ENCODE measurements at regions not wholly inside any gene's neighbourhood (a gene's known extent, or its start where the extent isn't known, plus 50 kb on each side); places are given as distances from the start of the nearest gene placed in this dataset.
"Not testable (repeated sequence)": the region's sequence is repeated elsewhere in the genome, so short reads cannot be mapped to it uniquely, and the experiment has no call there.

DNA sequence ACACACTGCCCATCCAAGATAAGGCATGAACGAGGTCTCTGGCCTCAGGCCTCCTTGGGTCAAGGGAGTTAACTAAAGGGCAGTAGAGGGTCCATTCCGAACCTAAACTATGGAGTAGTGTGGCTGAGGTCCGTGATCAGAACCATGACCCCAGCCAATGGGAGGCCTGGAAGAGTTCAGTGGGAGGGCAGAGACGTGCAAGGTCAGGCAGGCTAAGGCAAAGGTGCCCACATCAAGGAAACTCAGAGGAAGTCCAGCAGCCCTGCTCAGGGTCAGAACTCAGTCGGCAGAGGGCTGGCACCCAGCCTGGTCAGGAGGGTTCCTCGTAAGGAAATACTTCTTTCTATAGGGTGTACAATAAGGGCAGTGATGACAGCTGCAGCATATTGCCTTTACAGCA, 152.2 kb downstream of the SOD2 start:
- ChIA-PET CTCF (ENCODE audit: unreplicated experiment) (interaction anchor here (1.0 to 1.4 kb wide), 2 partner anchors 54 to 58 kb away, joined by 3 to 4 read pairs; no protein-coding TSS in a partner anchor), POLR2A (interaction anchor here (0.6 to 1.1 kb wide), 2 partner anchors 19 to 51 kb away, joined by 4 to 5 read pairs; no protein-coding TSS in a partner anchor)
- Histone ChIP-seq H4K20me1 (ENCODE audit: insufficient read depth, low read length) (no peaks in the 10 kb centered on the region), H3K27ac (ENCODE audit: low read depth, low read length, poor library complexity, severe bottlenecking) (no peak overlapping the region), H3K4me2 (ENCODE audit: low read length) (no peak overlapping the region), H3K79me2 (ENCODE audit: insufficient read depth, low read depth, low read length) (no peaks in the 10 kb centered on the region), H3K9me3 (ENCODE audit: low read length) (no peaks in the 10 kb centered on the region), H2AFZ (ENCODE audit: low read length) (no peak overlapping the region), H3K4me3 (ENCODE audit: low read depth, low read length, poor library complexity, severe bottlenecking) (no peak overlapping the region), H3K9me2 (ENCODE audit: insufficient read depth, low read length) (no peaks in the 10 kb centered on the region), H3K36me3 (ENCODE audit: insufficient read depth, low read length) (no peaks in the 10 kb centered on the region), H3K4me1 (ENCODE audit: insufficient read depth, low read length, poor library complexity, severe bottlenecking) (no peaks in the 10 kb centered on the region)
- intact Hi-C loops (cut with micrococcal nuclease; ENCODE audit: unreplicated experiment), result no loop called here
- no TSS peak for BruUV-seq (replicated peaks)
- no peak for TF ChIP-seq EZH2phosphoT487 (IDR thresholded peaks at IDR 0.05; ENCODE audit: borderline replicate concordance, low read depth, low read length)
- TF ChIP-seq, protein P1, sequence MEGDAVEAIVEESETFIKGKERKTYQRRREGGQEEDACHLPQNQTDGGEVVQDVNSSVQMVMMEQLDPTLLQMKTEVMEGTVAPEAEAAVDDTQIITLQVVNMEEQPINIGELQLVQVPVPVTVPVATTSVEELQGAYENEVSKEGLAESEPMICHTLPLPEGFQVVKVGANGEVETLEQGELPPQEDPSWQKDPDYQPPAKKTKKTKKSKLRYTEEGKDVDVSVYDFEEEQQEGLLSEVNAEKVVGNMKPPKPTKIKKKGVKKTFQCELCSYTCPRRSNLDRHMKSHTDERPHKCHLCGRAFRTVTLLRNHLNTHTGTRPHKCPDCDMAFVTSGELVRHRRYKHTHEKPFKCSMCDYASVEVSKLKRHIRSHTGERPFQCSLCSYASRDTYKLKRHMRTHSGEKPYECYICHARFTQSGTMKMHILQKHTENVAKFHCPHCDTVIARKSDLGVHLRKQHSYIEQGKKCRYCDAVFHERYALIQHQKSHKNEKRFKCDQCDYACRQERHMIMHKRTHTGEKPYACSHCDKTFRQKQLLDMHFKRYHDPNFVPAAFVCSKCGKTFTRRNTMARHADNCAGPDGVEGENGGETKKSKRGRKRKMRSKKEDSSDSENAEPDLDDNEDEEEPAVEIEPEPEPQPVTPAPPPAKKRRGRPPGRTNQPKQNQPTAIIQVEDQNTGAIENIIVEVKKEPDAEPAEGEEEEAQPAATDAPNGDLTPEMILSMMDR (conservative IDR thresholded peaks at IDR 0.05; ENCODE audit: low read length), result no peak
- DNase-seq (ENCODE audit: low spot score), result no peak

DNA sequence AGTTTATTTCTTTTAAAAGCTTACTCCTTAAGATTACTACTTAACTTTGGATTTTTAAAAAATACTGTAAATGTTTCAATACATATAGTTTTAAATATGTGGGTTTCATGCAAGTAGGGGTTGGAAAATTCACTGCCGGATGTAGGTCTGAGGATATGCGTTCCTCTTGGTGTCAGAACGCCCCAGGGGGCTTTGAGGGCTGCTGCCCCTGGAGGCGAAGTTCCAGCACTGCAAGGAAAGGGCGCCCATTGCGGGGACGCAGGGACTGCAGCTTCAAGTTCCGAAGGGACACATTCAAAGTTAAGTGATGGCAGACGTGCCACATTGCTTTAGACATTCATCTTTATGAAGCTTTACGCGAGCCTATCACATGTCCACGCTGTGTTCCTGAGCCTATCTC, 152.9 kb downstream of the SOD2 start:
- peak overlapping the region; percentile 60; the same call in 1 of the 2 replicates for H2AFZ ChIP-seq (ENCODE audit: low read length)
- no peaks in the 10 kb centered on the region for H3K9me2 ChIP-seq (ENCODE audit: insufficient read depth, low read length)
- no peak overlapping the region for H3K4me3 ChIP-seq (ENCODE audit: low read depth, low read length, poor library complexity, severe bottlenecking)
- H3K79me2 ChIP-seq (ENCODE audit: insufficient read depth, low read depth, low read length), result no peaks in the 10 kb centered on the region
- TF ChIP-seq EZH2phosphoT487 (IDR thresholded peaks at IDR 0.05; ENCODE audit: borderline replicate concordance, low read depth, low read length), result no peak
- TF ChIP-seq, protein P1 (conservative IDR thresholded peaks at IDR 0.05; ENCODE audit: low read length), result peak; percentile 86
- no TSS peak for BruUV-seq (replicated peaks)
- ChIA-PET CTCF (ENCODE audit: unreplicated experiment) (interaction anchor here (1.0 to 1.4 kb wide), 2 partner anchors 55 to 57 kb away, joined by 3 to 4 read pairs; no protein-coding TSS in a partner anchor), POLR2A (interaction anchor here (0.6 to 1.3 kb wide), 8 partner anchors 14 to 265 kb away, joined by 3 to 4 read pairs (median 4); partner anchors contain the start of gene WTAP)
- H3K4me2 ChIP-seq (ENCODE audit: low read length), result no peak overlapping the region
- no peak overlapping the region for H3K27ac ChIP-seq (ENCODE audit: low read depth, low read length, poor library complexity, severe bottlenecking)
- peak; percentile 66 for DNase-seq (ENCODE audit: low spot score)
- H4K20me1 ChIP-seq (ENCODE audit: insufficient read depth, low read length), result no peaks in the 10 kb centered on the region
- no peaks in the 10 kb centered on the region for H3K36me3 ChIP-seq (ENCODE audit: insufficient read depth, low read length)
- H3K9me3 ChIP-seq (ENCODE audit: low read length), result no peaks in the 10 kb centered on the region
- H3K4me1 ChIP-seq (ENCODE audit: insufficient read depth, low read length, poor library complexity, severe bottlenecking), result no peaks in the 10 kb centered on the region
- intact Hi-C loops (cut with micrococcal nuclease; ENCODE audit: unreplicated experiment), result no loop called here

DNA sequence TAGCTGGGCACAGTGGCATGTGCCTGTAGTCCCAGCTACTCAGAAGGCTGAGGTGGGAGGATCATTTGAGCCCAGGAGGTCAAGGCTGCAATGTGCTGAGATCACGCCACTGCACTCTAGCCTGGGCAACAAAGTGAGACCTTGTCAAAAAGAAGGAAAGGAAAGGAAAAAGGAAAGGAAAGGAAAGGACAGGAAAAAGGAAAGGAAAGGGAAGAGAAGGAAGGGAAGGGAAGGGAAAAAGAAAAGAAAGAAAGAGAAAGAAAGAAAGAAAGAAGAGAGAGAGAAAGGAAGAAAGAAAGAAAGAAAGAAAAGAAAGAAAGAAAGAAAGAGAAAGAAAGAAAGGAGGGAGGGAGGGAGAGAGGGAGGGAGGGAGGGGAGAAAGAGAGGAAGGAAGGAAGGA, 155.0 kb downstream of the SOD2 start:
- H3K27ac ChIP-seq (ENCODE audit: low read depth, low read length, poor library complexity, severe bottlenecking); BruUV-seq (replicated peaks); H4K20me1 ChIP-seq (ENCODE audit: insufficient read depth, low read length); H3K4me3 ChIP-seq (ENCODE audit: low read depth, low read length, poor library complexity, severe bottlenecking); H3K79me2 ChIP-seq (ENCODE audit: insufficient read depth, low read depth, low read length); H3K9me2 ChIP-seq (ENCODE audit: insufficient read depth, low read length); H2AFZ ChIP-seq (ENCODE audit: low read length); H3K4me2 ChIP-seq (ENCODE audit: low read length); H3K36me3 ChIP-seq (ENCODE audit: insufficient read depth, low read length); intact Hi-C loops (cut with micrococcal nuclease; ENCODE audit: unreplicated experiment); CTCF ChIA-PET (ENCODE audit: unreplicated experiment); H3K4me1 ChIP-seq (ENCODE audit: insufficient read depth, low read length, poor library complexity, severe bottlenecking); H3K9me3 ChIP-seq (ENCODE audit: low read length); POLR2A ChIA-PET; DNase-seq (ENCODE audit: low spot score): not testable (repeated sequence)

Data from OCI-LY7 (cell line).